8988T (cell line): ENCODE measurements at regions not wholly inside any gene's neighbourhood (a gene's known extent, or its start where the extent isn't known, plus 50 kb on each side); places are given as distances from the start of the nearest gene placed in this dataset.
A peak's percentile ranks its signal among the peaks of the same experiment; 100 is the strongest.

Experiments
- DNase-seq: peaks from one replicate; pipeline ENCODE4 v3.0.0; 2011

- no peak for DNase-seq
These were observed 472.4 kb upstream of the MGMT start for GRCh38 chr10:128994598-128995143.

- no peak for DNase-seq
These were observed 471.4 kb upstream of the MGMT start for GRCh38 chr10:128995676-128996075.

- DNase-seq = no peak
These were observed 470.9 kb upstream of the MGMT start for GRCh38 chr10:128996092-128996491.

- DNase-seq = no peak
These were observed 468.8 kb upstream of the MGMT start for GRCh38 chr10:128998101-128998805.

GRCh38 chr10:129004398-129004797 is 462.6 kb upstream of the MGMT start:
- DNase-seq = no peak

- DNase-seq = no peak
These were observed 462.0 kb upstream of the MGMT start for GRCh38 chr10:129005080-129005479.

GRCh38 chr10:129005804-129006203 is 461.2 kb upstream of the MGMT start:
- no peak for DNase-seq

GRCh38 chr10:129018511-129018910 is 448.5 kb upstream of the MGMT start:
- no peak for DNase-seq

- no peak for DNase-seq
These were observed 446.2 kb upstream of the MGMT start for GRCh38 chr10:129020651-129021330.

GRCh38 chr10:129021594-129022304 is 445.3 kb upstream of the MGMT start:
- no peak for DNase-seq

- DNase-seq = no peak
These were observed 444.0 kb upstream of the MGMT start for GRCh38 chr10:129023082-129023481.

- DNase-seq = no peak
These were observed 443.0 kb upstream of the MGMT start for GRCh38 chr10:129024046-129024445.

- DNase-seq = no peak
These were observed 441.3 kb upstream of the MGMT start for GRCh38 chr10:129025787-129026186.

- DNase-seq = no peak
These were observed 439.1 kb upstream of the MGMT start for GRCh38 chr10:129027906-129028305.

GRCh38 chr10:129028451-129028850 is 438.6 kb upstream of the MGMT start:
- no peak for DNase-seq

- DNase-seq = no peak
These were observed 438.0 kb upstream of the MGMT start for GRCh38 chr10:129029051-129029450.

GRCh38 chr10:129029851-129030602 is 437.0 kb upstream of the MGMT start:
- DNase-seq = no peak

- no peak for DNase-seq
These were observed 436.5 kb upstream of the MGMT start for GRCh38 chr10:129030603-129030895.

GRCh38 chr10:129030996-129031843 is 435.8 kb upstream of the MGMT start:
- DNase-seq = peak; percentile 49

- no peak for DNase-seq
These were observed 435.2 kb upstream of the MGMT start for GRCh38 chr10:129031844-129032150.

GRCh38 chr10:129032372-129033313 is 434.4 kb upstream of the MGMT start:
- no peak for DNase-seq
